ENCODE measurements at regions not wholly inside any gene's neighbourhood (a gene's known extent, or its start where the extent isn't known, plus 50 kb on each side); places are given as distances from the start of the nearest gene placed in this dataset.

DNA sequence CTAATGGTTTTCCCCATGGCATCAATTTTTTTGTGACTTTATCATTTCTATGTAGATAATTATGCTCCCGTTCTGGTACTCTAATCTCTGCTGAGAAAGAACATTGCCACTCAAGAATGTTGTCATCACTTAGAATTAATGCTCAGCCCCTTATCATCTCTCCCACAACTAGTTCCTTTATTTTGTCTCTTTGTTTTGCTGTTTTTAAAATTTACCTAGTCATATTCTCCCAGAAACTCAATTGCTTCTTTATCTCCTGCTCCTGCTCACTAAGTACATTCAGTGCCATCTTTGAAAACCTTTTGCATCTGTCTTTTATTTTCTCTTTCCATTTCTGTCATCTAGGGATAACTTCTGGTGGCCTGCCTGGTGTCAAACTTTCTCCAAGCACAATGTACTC is 324.9 kb upstream of the MTPN start:
- no peak overlapping the region for H3K4me3 ChIP-seq
- H3K27me3 ChIP-seq: no peaks in the 10 kb centered on the region
- 86 to 88% methylated on average over 1 of the region's 1 CpG for WGBS, 2 donors
- H3K9me3 ChIP-seq: no peaks in the 10 kb centered on the region
- no peak for DNase-seq
- no peak overlapping the region for H3K27ac ChIP-seq
- H3K36me3 ChIP-seq: no peaks in the 10 kb centered on the region
- intact Hi-C loops (cut with DNase I): no loop called here
- H3K4me1 ChIP-seq: no peaks in the 10 kb centered on the region
- TF ChIP-seq, protein P1, sequence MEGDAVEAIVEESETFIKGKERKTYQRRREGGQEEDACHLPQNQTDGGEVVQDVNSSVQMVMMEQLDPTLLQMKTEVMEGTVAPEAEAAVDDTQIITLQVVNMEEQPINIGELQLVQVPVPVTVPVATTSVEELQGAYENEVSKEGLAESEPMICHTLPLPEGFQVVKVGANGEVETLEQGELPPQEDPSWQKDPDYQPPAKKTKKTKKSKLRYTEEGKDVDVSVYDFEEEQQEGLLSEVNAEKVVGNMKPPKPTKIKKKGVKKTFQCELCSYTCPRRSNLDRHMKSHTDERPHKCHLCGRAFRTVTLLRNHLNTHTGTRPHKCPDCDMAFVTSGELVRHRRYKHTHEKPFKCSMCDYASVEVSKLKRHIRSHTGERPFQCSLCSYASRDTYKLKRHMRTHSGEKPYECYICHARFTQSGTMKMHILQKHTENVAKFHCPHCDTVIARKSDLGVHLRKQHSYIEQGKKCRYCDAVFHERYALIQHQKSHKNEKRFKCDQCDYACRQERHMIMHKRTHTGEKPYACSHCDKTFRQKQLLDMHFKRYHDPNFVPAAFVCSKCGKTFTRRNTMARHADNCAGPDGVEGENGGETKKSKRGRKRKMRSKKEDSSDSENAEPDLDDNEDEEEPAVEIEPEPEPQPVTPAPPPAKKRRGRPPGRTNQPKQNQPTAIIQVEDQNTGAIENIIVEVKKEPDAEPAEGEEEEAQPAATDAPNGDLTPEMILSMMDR (IDR thresholded peaks at IDR 0.05): no peak
- no peak for TF ChIP-seq POLR2A (IDR thresholded peaks at IDR 0.05)

DNA sequence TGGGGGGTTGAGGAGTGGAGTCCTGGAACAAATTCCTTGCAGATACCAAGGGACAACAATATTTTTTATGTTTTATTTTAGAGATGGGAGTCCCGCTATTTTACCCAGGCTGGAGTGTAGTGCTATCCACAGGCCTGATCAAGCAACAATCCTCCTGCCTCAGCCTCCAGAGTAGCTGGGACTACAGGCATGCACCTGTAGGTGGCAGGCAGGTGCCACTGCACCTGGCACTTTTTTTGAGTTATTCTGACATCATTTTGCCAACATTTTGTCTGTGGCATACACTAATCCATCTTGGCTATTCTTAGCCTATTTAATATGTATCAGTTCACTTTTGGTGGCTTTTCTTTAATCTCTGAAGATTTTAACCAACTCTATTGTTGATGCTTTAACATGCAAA is 317.8 kb upstream of the MTPN start:
- TF ChIP-seq, protein P1 (IDR thresholded peaks at IDR 0.05): no peak
- TF ChIP-seq POLR2A (IDR thresholded peaks at IDR 0.05): no peak
- 100% methylated on average over 1 of the region's 1 CpG for WGBS, 2 donors
- Histone ChIP-seq H3K4me1 (no peaks in the 10 kb centered on the region), H3K9me3 (no peaks in the 10 kb centered on the region), H3K27me3 (no peaks in the 10 kb centered on the region), H3K36me3 (no peaks in the 10 kb centered on the region), H3K27ac (no peak overlapping the region), H3K4me3 (no peak overlapping the region)
- DNase-seq: no peak
- intact Hi-C loops (cut with DNase I): no loop called here

DNA sequence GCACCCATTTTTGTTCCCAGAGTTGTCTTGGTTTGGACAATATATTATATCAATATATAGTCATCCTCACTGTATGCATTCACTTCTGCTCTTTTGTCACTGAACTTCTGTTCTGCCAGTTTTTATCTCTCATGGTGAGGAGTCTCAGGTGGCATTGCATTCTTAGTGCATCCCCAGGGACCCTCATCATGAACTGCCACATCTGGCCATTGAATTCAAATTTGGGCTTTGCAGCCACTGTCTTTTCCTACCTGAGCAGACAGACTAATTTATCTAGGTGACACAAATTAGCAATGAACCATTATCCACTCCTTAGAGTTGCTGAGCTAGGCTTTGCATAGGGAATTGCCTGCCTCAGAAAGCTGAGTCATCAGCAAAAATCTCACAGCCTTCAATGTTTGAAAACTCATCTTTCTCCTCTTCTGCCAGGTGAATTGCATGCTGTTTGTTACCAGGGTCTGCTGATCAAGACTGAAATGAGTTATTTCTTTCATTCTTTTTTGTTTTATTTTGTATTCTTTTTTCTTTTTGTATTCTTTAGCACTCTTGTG is 316.8 kb upstream of the MTPN start:
- no peaks in the 10 kb centered on the region for H3K36me3 ChIP-seq
- no peaks in the 10 kb centered on the region for H3K9me3 ChIP-seq
- no peak for DNase-seq
- no peak overlapping the region for H3K4me3 ChIP-seq
- no peak for TF ChIP-seq POLR2A (IDR thresholded peaks at IDR 0.05)
- TF ChIP-seq, protein P1 (IDR thresholded peaks at IDR 0.05): no peak
- H3K27me3 ChIP-seq: no peaks in the 10 kb centered on the region
- H3K27ac ChIP-seq: no peak overlapping the region
- intact Hi-C loops (cut with DNase I): no loop called here
- H3K4me1 ChIP-seq: no peaks in the 10 kb centered on the region

DNA sequence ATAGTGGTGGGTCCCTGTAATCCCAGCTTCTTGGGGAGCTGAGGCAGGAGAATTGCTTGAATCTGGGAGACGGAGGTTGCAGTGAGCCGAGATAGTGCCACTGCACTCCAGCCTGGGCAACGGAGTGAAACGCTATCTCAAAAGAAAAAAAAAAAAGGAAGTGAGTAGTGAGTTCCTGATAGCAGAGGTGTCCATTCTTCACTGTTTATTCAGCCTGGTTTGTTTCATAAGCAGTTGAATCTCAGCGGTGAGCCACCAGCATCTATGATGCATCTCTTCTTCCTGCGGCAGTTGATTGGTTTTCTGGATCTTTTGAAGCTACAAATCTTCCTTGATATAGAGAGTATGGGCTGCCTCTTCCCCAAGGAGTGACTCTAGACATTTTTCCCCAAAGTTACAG is 316.1 kb upstream of the MTPN start:
- WGBS, 2 donors: 67 to 70% methylated on average over 6 of the region's 6 CpGs
- DNase-seq: no peak
- Histone ChIP-seq H3K4me1 (no peaks in the 10 kb centered on the region), H3K27me3 (no peaks in the 10 kb centered on the region), H3K27ac (no peak overlapping the region), H3K9me3 (no peaks in the 10 kb centered on the region), H3K4me3 (no peak overlapping the region), H3K36me3 (no peaks in the 10 kb centered on the region)
- no peak for TF ChIP-seq POLR2A (IDR thresholded peaks at IDR 0.05)
- TF ChIP-seq, protein P1 (IDR thresholded peaks at IDR 0.05): no peak
- intact Hi-C loops (cut with DNase I): no loop called here

DNA sequence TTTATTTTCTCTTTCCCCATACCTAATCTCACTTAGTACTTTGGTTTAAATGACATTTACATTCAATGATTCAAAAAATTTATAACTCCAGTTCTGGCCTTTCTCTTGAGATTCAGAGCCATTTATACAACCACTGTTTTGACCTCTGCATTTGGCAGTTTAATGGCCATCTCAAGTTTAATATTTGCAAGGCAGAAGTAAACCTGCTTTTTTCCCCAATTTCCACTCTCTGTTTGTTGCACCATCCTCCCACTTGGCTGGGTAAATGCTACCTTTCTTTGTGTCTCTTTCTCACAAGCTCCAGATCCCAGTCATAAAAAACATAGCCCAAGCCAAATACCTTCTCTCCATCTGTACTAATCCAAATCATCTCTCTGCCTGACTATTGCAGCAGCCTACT is 315.2 kb upstream of the MTPN start:
- Histone ChIP-seq H3K27me3 (no peaks in the 10 kb centered on the region), H3K4me1 (no peaks in the 10 kb centered on the region), H3K36me3 (no peaks in the 10 kb centered on the region), H3K4me3 (no peak overlapping the region), H3K9me3 (no peaks in the 10 kb centered on the region), H3K27ac (no peak overlapping the region)
- TF ChIP-seq, protein P1 (IDR thresholded peaks at IDR 0.05): no peak
- TF ChIP-seq POLR2A (IDR thresholded peaks at IDR 0.05): no peak
- intact Hi-C loops (cut with DNase I): no loop called here
- no peak for DNase-seq

Data from esophagus squamous epithelium (tissue), 5 donors.